H9 (cell line): ENCODE measurements at regions not wholly inside any gene's neighbourhood (a gene's known extent, or its start where the extent isn't known, plus 50 kb on each side); places are given as distances from the start of the nearest gene placed in this dataset.

Source experiments
- DNase-seq: peaks from one replicate; pipeline ENCODE4 v3.0.0-alpha.2; 2017
- H2AFZ ChIP-seq: one replicate; pipeline ENCODE4 v1.6.1; 2013; ENCODE audit warnings: mild to moderate bottlenecking, low read length, control low read depth, moderate library complexity
- H2AK5ac ChIP-seq: 2 replicates; pipeline ENCODE4 v1.6.1; 2013; ENCODE audit warnings: low read length, control low read depth, mixed read lengths; ENCODE audit not compliant: insufficient read length
- H2BK120ac ChIP-seq: one replicate; pipeline ENCODE4 v1.6.1; 2013; ENCODE audit warnings: low read depth, mild to moderate bottlenecking, low read length, control low read depth, inconsistent platforms; ENCODE audit not compliant: poor library complexity, severe bottlenecking
- H2BK12ac ChIP-seq: 2 replicates; pipeline ENCODE4 v1.6.1; 2013; ENCODE audit warnings: low read length, control low read depth, mixed read lengths, low read depth; ENCODE audit not compliant: insufficient read length
- H2BK15ac ChIP-seq: 2 replicates; pipeline ENCODE4 v1.6.1; 2013; ENCODE audit warnings: low read depth, low read length, control low read depth
- H2BK20ac ChIP-seq: one replicate; pipeline ENCODE4 v1.6.1; 2013; ENCODE audit warnings: low read depth, mild to moderate bottlenecking, low read length, control low read depth, inconsistent platforms; ENCODE audit not compliant: poor library complexity, severe bottlenecking
- H2BK5ac ChIP-seq: 2 replicates; pipeline ENCODE4 v1.6.1; 2013; ENCODE audit warnings: low read length, control low read depth, mixed read lengths; ENCODE audit not compliant: insufficient read length
- H3K14ac ChIP-seq: 2 replicates; pipeline ENCODE4 v1.6.1; 2013; ENCODE audit warnings: low read length, control low read depth; ENCODE audit not compliant: insufficient read depth
- H3K18ac ChIP-seq: 2 replicates; pipeline ENCODE4 v1.6.1; 2013; ENCODE audit warnings: low read depth, mild to moderate bottlenecking, mixed read lengths, low read length, control low read depth; ENCODE audit not compliant: insufficient read length
- H3K23ac ChIP-seq: 2 replicates; pipeline ENCODE4 v1.6.1; 2013; ENCODE audit warnings: low read length, control low read depth, mixed read lengths, low read depth; ENCODE audit not compliant: insufficient read length
- H3K23me2 ChIP-seq: 2 replicates; pipeline ENCODE4 v1.6.1; 2013; ENCODE audit warnings: low read depth, mild to moderate bottlenecking, mixed read lengths, low read length, control low read depth; ENCODE audit not compliant: insufficient read length, poor library complexity, severe bottlenecking
- H3K27ac ChIP-seq: 2 replicates; pipeline ENCODE4 v1.5.1; 2013; ENCODE audit warnings: low read length, control low read depth, mixed read lengths, low read depth; ENCODE audit not compliant: insufficient read length
- H3K27me3 ChIP-seq: 2 replicates; pipeline ENCODE4 v1.6.1; 2013; ENCODE audit warnings: low read length, control low read depth, inconsistent platforms; ENCODE audit not compliant: insufficient read depth
- H3K4ac ChIP-seq: 2 replicates; pipeline ENCODE4 v1.6.1; 2013; ENCODE audit warnings: low read depth, mild to moderate bottlenecking, control low read depth, inconsistent platforms, low read length, moderate library complexity
- H3K4me1 ChIP-seq: 2 replicates; pipeline ENCODE4 v1.6.1; 2013; ENCODE audit warnings: low read length, control low read depth, inconsistent platforms; ENCODE audit not compliant: insufficient read depth
- H3K4me2 ChIP-seq: 2 replicates; pipeline ENCODE4 v1.6.1; 2013; ENCODE audit warnings: low read length, control low read depth, mixed read lengths; ENCODE audit not compliant: insufficient read length, insufficient read depth
- H3K56ac ChIP-seq: 2 replicates; pipeline ENCODE4 v1.6.1; 2013; ENCODE audit warnings: low read depth, mild to moderate bottlenecking, mixed read lengths, low read length, control low read depth; ENCODE audit not compliant: insufficient read length
- H3K79me1 ChIP-seq: 2 replicates; pipeline ENCODE4 v1.6.1; 2013; ENCODE audit warnings: low read depth, mild to moderate bottlenecking, moderate library complexity, low read length, control low read depth, inconsistent platforms; ENCODE audit not compliant: insufficient read depth, poor library complexity, severe bottlenecking
- H3K79me2 ChIP-seq: 2 replicates; pipeline ENCODE4 v1.6.1; 2013; ENCODE audit warnings: low read length, control low read depth, inconsistent platforms; ENCODE audit not compliant: insufficient read depth
- H3K9ac ChIP-seq: 2 replicates; pipeline ENCODE4 v1.6.1; 2013; ENCODE audit warnings: low read length, control low read depth, mixed read lengths; ENCODE audit not compliant: insufficient read length; ENCODE audit errors: extremely low read depth
- H3K9me3 ChIP-seq: one replicate; pipeline ENCODE4 v1.6.1; 2013; ENCODE audit warnings: low read depth, low read length, inconsistent platforms; ENCODE audit not compliant: control insufficient read depth
- H3T11ph ChIP-seq: one replicate; pipeline ENCODE4 v1.6.1; 2013; ENCODE audit warnings: mild to moderate bottlenecking, low read length, control low read depth, inconsistent platforms
- H4K20me1 ChIP-seq: one replicate; pipeline ENCODE4 v1.6.1; 2013; ENCODE audit not compliant: control insufficient read depth, insufficient read length, insufficient read depth
- H4K5ac ChIP-seq: 2 replicates; pipeline ENCODE4 v1.6.1; 2013; ENCODE audit warnings: low read depth, mild to moderate bottlenecking, mixed read lengths, low read length, control low read depth; ENCODE audit not compliant: insufficient read length
- H4K8ac ChIP-seq: replicated peaks from 2 replicates; pipeline ENCODE4 v1.6.1; 2013; ENCODE audit warnings: low read length, control low read depth, mixed read lengths, low read depth; ENCODE audit not compliant: insufficient read length
- H4K91ac ChIP-seq: 2 replicates; pipeline ENCODE4 v1.6.1; 2013; ENCODE audit warnings: low read depth, mild to moderate bottlenecking, moderate library complexity, mixed read lengths, low read length, control low read depth; ENCODE audit not compliant: insufficient read length
- H3K27ac Mint-ChIP-seq, 3 experiments: 2 replicates in 2 of 3; 3 replicates in 1 of 3; pipeline ENCODE4 v1.8.0; 2020 to 2021; ENCODE audit warnings: mixed read lengths in 3 of 3, mild to moderate bottlenecking in 1 of 3, moderate library complexity in 1 of 3
- H3K27me3 Mint-ChIP-seq: 2 replicates; pipeline ENCODE4 v1.8.0; 2021; ENCODE audit warnings: low read depth, mild to moderate bottlenecking, moderate library complexity, mixed read lengths
- H3K36me3 Mint-ChIP-seq, 3 experiments: 2 replicates in 2 of 3; 3 replicates in 1 of 3; pipeline ENCODE4 v1.8.0; 2020 to 2021; ENCODE audit warnings: low read depth in 3 of 3, mixed read lengths in 3 of 3; ENCODE audit not compliant: insufficient read depth in 1 of 3
- H3K4me1 Mint-ChIP-seq, 2 experiments: 2 replicates each; pipeline ENCODE4 v1.8.0; 2020; ENCODE audit warnings: mixed read lengths in 2 of 2
- H3K4me3 Mint-ChIP-seq, 2 experiments: 2 replicates in 1 of 2; 3 replicates in 1 of 2; pipeline ENCODE4 v1.8.0; 2020 to 2021; ENCODE audit warnings: mild to moderate bottlenecking in 2 of 2, mixed read lengths in 2 of 2, moderate library complexity in 1 of 2
- H3K9me3 Mint-ChIP-seq, 2 experiments: 2 replicates in 1 of 2; 3 replicates in 1 of 2; pipeline ENCODE4 v1.8.0; 2020; ENCODE audit warnings: mild to moderate bottlenecking in 2 of 2, mixed read lengths in 2 of 2, moderate library complexity in 1 of 2
- CTCF ChIP-seq: fragments of 200-600 bp; sonication (generic); conservative IDR thresholded peaks from 3 replicates; pipeline ENCODE4 v1.8.0; 2021; ENCODE audit warnings: antibody characterized with exemption, mild to moderate bottlenecking
- WGBS: extraction: QIAGEN DNeasy Blood & Tissue Kit; methylation state at CpG from one replicate; pipeline ENCODE4 v1.1.7; 2013; ENCODE audit warnings: missing lambda C conversion rate, low lambda C conversion rate, mixed read lengths; ENCODE audit not compliant: insufficient read length; ENCODE audit errors: extremely low coverage; 5-methylcytosine and 5-hydroxymethylcytosine counted together

- Histone ChIP-seq H3K23me2 (no peaks in the 10 kb centered on the region), H2AFZ (no peak overlapping the region)
These were observed 64.6 kb upstream of the ZMYND8 start for GRCh38 chr20:47421076-47421475.

More at GRCh38 chr20:47421076-47421475, 64.6 kb upstream of the ZMYND8 start:
- Mint-ChIP-seq H3K4me3 (no peak overlapping the region), H3K4me1 (peaks cover 15 to 16% of the 10 kb centered on the region in 2 experiments), H3K27ac (no peak overlapping the region), H3K9me3 (no peaks in the 10 kb centered on the region; a peak in 1 of 5 replicates), H3K36me3 (no peaks in the 10 kb centered on the region), H3K27me3 (no peaks in the 10 kb centered on the region; the same call in 1 of the 2 replicates)
- Histone ChIP-seq H2BK20ac (no peak overlapping the region), H4K20me1 (no peaks in the 10 kb centered on the region), H3K23ac (no peak overlapping the region), H2BK12ac (no peak overlapping the region), H4K91ac (no peak overlapping the region), H3K56ac (no peak overlapping the region), H3K4me1 (no peaks in the 10 kb centered on the region; the same call in 1 of the 2 replicates), H3K27ac (no peak overlapping the region), H3K4ac (no peak overlapping the region), H3K9me3 (no peaks in the 10 kb centered on the region), H3K27me3 (no peaks in the 10 kb centered on the region), H2BK120ac (no peak overlapping the region), H3K9ac (no peak overlapping the region), H3K4me2 (no peak overlapping the region), H3K79me1 (no peaks in the 10 kb centered on the region), H2BK5ac (no peak overlapping the region), H3K79me2 (no peaks in the 10 kb centered on the region), H3K18ac (no peak overlapping the region), H3T11ph (no peak overlapping the region), H4K5ac (no peak overlapping the region), H4K8ac (no peak overlapping the region), H2BK15ac (no peak overlapping the region), H3K14ac (no peak overlapping the region), H2AK5ac (no peak overlapping the region)
- no CpG with 5 or more reads among the region's 3 CpGs for WGBS
- TF ChIP-seq CTCF = no peak
- no peak for DNase-seq
